Peyer's patch (tissue), 4 donors: ENCODE measurements at regions not wholly inside any gene's neighbourhood (a gene's known extent, or its start where the extent isn't known, plus 50 kb on each side); places are given as distances from the start of the nearest gene placed in this dataset.

ENCODE experiments used
- CTCF ChIP-seq, 6 experiments: fragments of 450-650 bp in 4 of 6; fragments of 200-600 bp in 2 of 6; sonication (generic) in 1 of 6; IDR thresholded peaks; one replicate each; pipeline ENCODE4 v1.5.1; 2017 to 2019; ENCODE audit warnings: antibody characterized with exemption in 6 of 6, mild to moderate bottlenecking in 3 of 6, moderate library complexity in 1 of 6
- POLR2A ChIP-seq, 2 donors: fragments of 450-650 bp; IDR thresholded peaks; one replicate each; pipeline ENCODE4 v1.5.1; 2017; ENCODE audit warnings: antibody characterized with exemption in 2 of 2, mild to moderate bottlenecking in 2 of 2, moderate library complexity in 2 of 2

- TF ChIP-seq CTCF (IDR thresholded peaks at IDR 0.05) (no peak), POLR2A (IDR thresholded peaks at IDR 0.05) (no peak)
These were observed 96.1 kb downstream of the IER5 start for GRCh38 chr1:181184621-181185020.
